ENCODE measurements at regions not wholly inside any gene's neighbourhood (a gene's known extent, or its start where the extent isn't known, plus 50 kb on each side); places are given as distances from the start of the nearest gene placed in this dataset.

DNA sequence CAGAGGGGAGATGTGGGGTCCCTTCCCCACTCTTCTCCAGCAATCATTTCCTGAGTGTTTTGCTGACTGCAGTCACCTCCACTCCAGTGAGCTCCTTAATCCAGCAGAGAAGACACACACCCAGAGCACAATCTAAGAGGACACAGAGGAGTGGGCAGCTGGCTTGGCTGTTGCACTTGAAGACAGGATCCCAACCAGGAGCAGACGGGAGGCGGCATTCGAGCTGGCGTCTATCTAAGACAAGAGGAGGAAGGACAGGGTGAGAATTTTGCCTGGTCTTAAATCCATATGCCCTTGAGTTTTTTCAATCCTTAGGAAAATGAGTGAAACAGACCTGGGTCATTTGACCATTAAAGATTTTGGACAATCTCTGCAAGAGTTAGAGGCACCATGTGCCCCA is 56.1 kb upstream of the SIM2 start:
- intact Hi-C loops (cut with DNase I), result no loop called here
- H3K4me3 ChIP-seq, result no peak overlapping the region
- peaks cover 0 to 22% (median 0%) of the 10 kb centered on the region in 4 donors for H3K27me3 ChIP-seq
- H3K27ac ChIP-seq, result no peak overlapping the region
- WGBS, 2 donors, result 88 to 100% methylated on average over 4 of the region's 4 CpGs
- no peaks in the 10 kb centered on the region for H3K9me3 ChIP-seq
- DNase-seq, result no peak
- TF ChIP-seq, protein P1, sequence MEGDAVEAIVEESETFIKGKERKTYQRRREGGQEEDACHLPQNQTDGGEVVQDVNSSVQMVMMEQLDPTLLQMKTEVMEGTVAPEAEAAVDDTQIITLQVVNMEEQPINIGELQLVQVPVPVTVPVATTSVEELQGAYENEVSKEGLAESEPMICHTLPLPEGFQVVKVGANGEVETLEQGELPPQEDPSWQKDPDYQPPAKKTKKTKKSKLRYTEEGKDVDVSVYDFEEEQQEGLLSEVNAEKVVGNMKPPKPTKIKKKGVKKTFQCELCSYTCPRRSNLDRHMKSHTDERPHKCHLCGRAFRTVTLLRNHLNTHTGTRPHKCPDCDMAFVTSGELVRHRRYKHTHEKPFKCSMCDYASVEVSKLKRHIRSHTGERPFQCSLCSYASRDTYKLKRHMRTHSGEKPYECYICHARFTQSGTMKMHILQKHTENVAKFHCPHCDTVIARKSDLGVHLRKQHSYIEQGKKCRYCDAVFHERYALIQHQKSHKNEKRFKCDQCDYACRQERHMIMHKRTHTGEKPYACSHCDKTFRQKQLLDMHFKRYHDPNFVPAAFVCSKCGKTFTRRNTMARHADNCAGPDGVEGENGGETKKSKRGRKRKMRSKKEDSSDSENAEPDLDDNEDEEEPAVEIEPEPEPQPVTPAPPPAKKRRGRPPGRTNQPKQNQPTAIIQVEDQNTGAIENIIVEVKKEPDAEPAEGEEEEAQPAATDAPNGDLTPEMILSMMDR (IDR thresholded peaks at IDR 0.05), result no peak
- no peak for TF ChIP-seq POLR2A (IDR thresholded peaks at IDR 0.05)
- no peaks in the 10 kb centered on the region for H3K36me3 ChIP-seq
- H3K4me1 ChIP-seq, result no peaks in the 10 kb centered on the region

DNA sequence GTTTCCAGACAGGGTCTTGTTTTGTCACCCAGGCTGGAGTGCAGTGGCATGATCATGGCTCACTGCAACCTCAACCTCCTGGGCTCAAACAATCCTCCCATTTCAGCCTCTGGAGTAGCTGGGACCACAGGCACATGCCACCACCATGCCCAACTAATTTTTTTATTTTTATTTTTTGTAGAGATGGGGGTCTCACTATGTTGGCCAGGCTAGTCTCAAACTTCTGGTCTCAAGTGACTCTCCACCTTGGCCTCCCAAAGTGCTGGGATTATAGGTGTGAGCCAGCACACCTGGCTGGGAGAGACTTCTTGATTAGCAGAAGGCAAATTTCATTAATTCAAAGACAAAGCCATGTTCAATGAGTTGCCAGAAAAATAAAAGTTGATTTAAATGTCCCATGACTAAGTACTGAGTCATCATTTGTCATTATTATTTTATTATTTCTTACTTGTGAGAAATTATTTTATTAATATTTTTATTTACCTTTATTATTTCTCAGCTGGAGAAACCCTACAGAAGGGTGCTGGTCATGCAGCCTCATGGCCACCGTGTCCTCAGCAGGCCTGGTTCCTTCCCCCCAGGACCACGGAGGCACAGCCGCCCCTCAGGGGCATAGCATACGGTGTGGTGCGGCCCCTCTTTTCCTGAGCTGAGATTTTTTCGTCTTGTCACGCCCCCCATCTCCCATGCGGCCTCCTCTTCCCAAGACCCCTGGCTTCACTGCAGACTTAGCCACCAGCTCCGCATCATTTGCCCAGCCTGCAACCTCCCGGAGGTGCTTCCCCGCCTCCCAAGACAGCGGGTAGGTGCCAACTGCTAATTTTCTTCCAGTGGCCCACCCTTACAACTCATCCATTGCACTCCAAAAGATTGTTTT is 55.3 kb upstream of the SIM2 start:
- H3K9me3 ChIP-seq, result no peaks in the 10 kb centered on the region
- 86 to 91% methylated on average over 12 of the region's 12 CpGs for WGBS, 2 donors
- H3K27ac ChIP-seq, result no peak overlapping the region
- no peak overlapping the region for H3K4me3 ChIP-seq
- peaks cover 0 to 28% (median 0%) of the 10 kb centered on the region in 4 donors for H3K27me3 ChIP-seq
- no peaks in the 10 kb centered on the region for H3K36me3 ChIP-seq
- DNase-seq, result no peak
- H3K4me1 ChIP-seq, result no peaks in the 10 kb centered on the region
- intact Hi-C loops (cut with DNase I), result no loop called here
- TF ChIP-seq, protein P1 (IDR thresholded peaks at IDR 0.05), result no peak
- no peak for TF ChIP-seq POLR2A (IDR thresholded peaks at IDR 0.05)

DNA sequence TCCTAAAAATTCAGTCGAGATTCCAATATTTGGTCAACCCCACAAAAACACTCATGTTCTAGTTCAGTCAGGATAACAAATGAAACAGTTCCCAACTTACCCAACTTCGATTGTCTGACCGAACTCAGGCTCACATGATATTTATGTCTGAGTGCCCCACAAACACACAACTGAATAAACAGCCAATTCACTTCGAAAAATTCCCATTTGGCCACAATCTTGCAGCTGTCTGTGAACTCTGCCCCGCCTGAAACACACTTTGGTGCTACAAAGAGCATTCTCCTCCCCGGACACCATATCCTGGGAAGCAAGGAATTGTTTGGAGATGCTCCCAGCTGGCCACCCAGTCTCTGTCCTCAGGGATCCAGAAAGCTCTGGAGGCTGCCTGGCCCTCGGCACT is 52.9 kb upstream of the SIM2 start:
- no peaks in the 10 kb centered on the region for H3K4me1 ChIP-seq
- peaks cover 0 to 27% (median 0%) of the 10 kb centered on the region in 4 donors for H3K27me3 ChIP-seq
- WGBS, 2 donors, result 73 to 78% methylated on average over 7 of the region's 7 CpGs
- intact Hi-C loops (cut with DNase I), result no loop called here
- TF ChIP-seq POLR2A (IDR thresholded peaks at IDR 0.05), result no peak
- TF ChIP-seq, protein P1 (IDR thresholded peaks at IDR 0.05), result no peak
- no peaks in the 10 kb centered on the region for H3K36me3 ChIP-seq
- H3K27ac ChIP-seq, result no peak overlapping the region
- no peak for DNase-seq
- no peak overlapping the region for H3K4me3 ChIP-seq
- H3K9me3 ChIP-seq, result no peaks in the 10 kb centered on the region

DNA sequence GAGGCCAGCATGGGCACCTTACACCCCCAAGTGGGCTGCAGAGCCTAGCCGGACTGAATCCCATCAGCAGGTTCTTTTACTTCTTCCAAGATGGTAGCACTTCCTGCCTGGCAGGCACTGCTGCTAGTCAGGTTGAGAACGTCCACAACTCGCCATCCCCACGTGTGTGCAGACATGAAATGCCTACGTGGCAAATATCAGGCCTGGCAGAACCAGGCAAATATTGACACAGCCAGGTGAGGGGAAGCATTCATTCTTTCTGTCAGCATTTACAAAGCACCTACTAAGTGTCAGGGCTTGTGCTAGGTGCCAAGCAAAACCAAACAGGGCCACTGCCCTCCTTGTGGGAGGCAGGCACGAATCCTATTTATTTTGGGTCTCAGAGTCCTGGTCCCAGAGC is 52.3 kb upstream of the SIM2 start:
- WGBS, 2 donors, result 80 to 92% methylated on average over 2 to 5 of the region's 6 CpGs
- no peak for DNase-seq

More for the DNA sequence above, 52.3 kb upstream of the SIM2 start:
- Histone ChIP-seq H3K9me3 (no peaks in the 10 kb centered on the region), H3K4me3 (no peak overlapping the region), H3K4me1 (no peaks in the 10 kb centered on the region), H3K36me3 (no peaks in the 10 kb centered on the region), H3K27ac (no peak overlapping the region), H3K27me3 (peaks cover 0 to 27% (median 0%) of the 10 kb centered on the region in 4 donors)
- intact Hi-C loops (cut with DNase I), result no loop called here
- TF ChIP-seq, protein P1 (IDR thresholded peaks at IDR 0.05), result no peak
- no peak for TF ChIP-seq POLR2A (IDR thresholded peaks at IDR 0.05)
